Stimulated activated naive CD4-positive, alpha-beta T cell (primary cell): ENCODE measurements at regions not wholly inside any gene's neighbourhood (a gene's known extent, or its start where the extent isn't known, plus 50 kb on each side); places are given as distances from the start of the nearest gene placed in this dataset.
"Not testable (repeated sequence)": the region's sequence is repeated elsewhere in the genome, so short reads cannot be mapped to it uniquely, and the experiment has no call there.

Experiments used
- DNase-seq, 6 experiments: peaks; one replicate each; lab custom pipeline; 2025; lab: John Stamatoyannopoulos, UW

- no peak for DNase-seq
Measured at GRCh38 chr2:17254421-17254820, 263.8 kb downstream of the RAD51AP2 start.

GRCh38 chr2:17252258-17252657 is 266.0 kb downstream of the RAD51AP2 start:
- DNase-seq = no peak

- no peak for DNase-seq
Measured at GRCh38 chr2:17251171-17251570, 267.1 kb downstream of the RAD51AP2 start.

GRCh38 chr2:17249249-17249648 is 269.0 kb downstream of the RAD51AP2 start:
- DNase-seq = no peak

- no peak for DNase-seq
Measured at GRCh38 chr2:17245906-17246305, 272.3 kb downstream of the RAD51AP2 start.

- DNase-seq = no peak
Measured at GRCh38 chr2:17242813-17243485, 275.3 kb downstream of the RAD51AP2 start.

- no peak for DNase-seq
Measured at GRCh38 chr2:17239550-17239949, 278.7 kb downstream of the RAD51AP2 start.

GRCh38 chr2:17235167-17235566 is 283.1 kb downstream of the RAD51AP2 start:
- DNase-seq = no peak

- DNase-seq = no peak
Measured at GRCh38 chr2:17232776-17233556, 285.3 kb downstream of the RAD51AP2 start.

GRCh38 chr2:17231394-17231965 is 286.8 kb downstream of the RAD51AP2 start:
- no peak for DNase-seq

GRCh38 chr2:17229414-17229813 is 288.8 kb downstream of the RAD51AP2 start:
- no peak for DNase-seq

GRCh38 chr2:17228461-17228860 is 289.8 kb downstream of the RAD51AP2 start:
- DNase-seq = no peak

- no peak for DNase-seq
Measured at GRCh38 chr2:17227856-17228255, 290.4 kb downstream of the RAD51AP2 start.

GRCh38 chr2:17226941-17227490 is 291.2 kb downstream of the RAD51AP2 start:
- no peak for DNase-seq

- DNase-seq = no peak
Measured at GRCh38 chr2:17223211-17223610, 295.0 kb downstream of the RAD51AP2 start.

- DNase-seq = no peak
Measured at GRCh38 chr2:17208511-17208910, 309.7 kb downstream of the RAD51AP2 start.

GRCh38 chr2:17206771-17207170 is 311.5 kb downstream of the RAD51AP2 start:
- DNase-seq = no peak

GRCh38 chr2:17204214-17204613 is 314.0 kb downstream of the RAD51AP2 start:
- not testable (repeated sequence) for DNase-seq

GRCh38 chr2:17202628-17203027 is 315.6 kb downstream of the RAD51AP2 start:
- DNase-seq = not testable (repeated sequence)

GRCh38 chr2:17199741-17200140 is 318.5 kb downstream of the RAD51AP2 start:
- DNase-seq = no peak

- no peak for DNase-seq
Measured at GRCh38 chr2:17196380-17196779, 321.9 kb downstream of the RAD51AP2 start.

GRCh38 chr2:17195016-17195415 is 323.2 kb downstream of the RAD51AP2 start:
- no peak for DNase-seq

- DNase-seq = no peak
Measured at GRCh38 chr2:17194083-17194482, 324.2 kb downstream of the RAD51AP2 start.
